Colon (tissue), 2 donors: ENCODE measurements at regions not wholly inside any gene's neighbourhood (a gene's known extent, or its start where the extent isn't known, plus 50 kb on each side); places are given as distances from the start of the nearest gene placed in this dataset.

Source experiments
- FAIRE-seq: peaks from 2 replicates; lab custom pipeline; 2012; peaks lifted over from hg19 to GRCh38; lab: Jason Lieb, UNC
- donor health status: control.
- donor health status: control.

- FAIRE-seq: no peak
These were observed 56.2 kb upstream of the DDHD1 start for GRCh38 chr14:53209370-53209769.
